Breast epithelium (tissue), 3 donors: ENCODE measurements at regions not wholly inside any gene's neighbourhood (a gene's known extent, or its start where the extent isn't known, plus 50 kb on each side); places are given as distances from the start of the nearest gene placed in this dataset.

ENCODE experiments used
- POLR2AphosphoS5 ChIP-seq, 3 donors: sonication (generic); formaldehyde crosslinking; IDR thresholded peaks; one replicate each; pipeline ENCODE4 v1.6.1; 2017; ENCODE audit warnings: antibody characterized with exemption in 3 of 3
- TF ChIP-seq, protein P1 (sequence below), 3 donors: fragments of 450-650 bp; IDR thresholded peaks; one replicate each; pipeline ENCODE4 v1.5.1; 2016 to 2017; ENCODE audit warnings: antibody characterized with exemption in 3 of 3, mild to moderate bottlenecking in 3 of 3, moderate library complexity in 3 of 3

DNA sequence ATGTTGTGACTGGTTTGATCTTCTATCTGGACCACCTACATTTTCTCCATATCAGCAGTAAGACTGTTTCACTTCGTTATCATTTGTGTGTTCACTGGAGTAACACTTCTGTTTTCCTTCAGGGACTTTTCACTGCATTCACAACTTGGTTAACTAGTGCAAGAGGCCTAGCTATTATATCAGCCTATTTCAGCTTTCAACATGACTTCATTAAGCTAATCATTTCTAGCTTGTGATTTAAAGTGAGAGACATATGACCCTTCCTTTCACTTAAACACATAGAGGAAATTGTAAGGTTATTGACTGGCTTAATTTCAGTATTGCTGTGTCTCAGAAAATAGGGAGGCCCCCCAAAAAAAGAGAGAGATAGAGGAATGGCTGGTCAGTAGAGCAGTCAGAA lies 622.8 kb upstream of the NRSN1 start:
- TF ChIP-seq, protein P1, sequence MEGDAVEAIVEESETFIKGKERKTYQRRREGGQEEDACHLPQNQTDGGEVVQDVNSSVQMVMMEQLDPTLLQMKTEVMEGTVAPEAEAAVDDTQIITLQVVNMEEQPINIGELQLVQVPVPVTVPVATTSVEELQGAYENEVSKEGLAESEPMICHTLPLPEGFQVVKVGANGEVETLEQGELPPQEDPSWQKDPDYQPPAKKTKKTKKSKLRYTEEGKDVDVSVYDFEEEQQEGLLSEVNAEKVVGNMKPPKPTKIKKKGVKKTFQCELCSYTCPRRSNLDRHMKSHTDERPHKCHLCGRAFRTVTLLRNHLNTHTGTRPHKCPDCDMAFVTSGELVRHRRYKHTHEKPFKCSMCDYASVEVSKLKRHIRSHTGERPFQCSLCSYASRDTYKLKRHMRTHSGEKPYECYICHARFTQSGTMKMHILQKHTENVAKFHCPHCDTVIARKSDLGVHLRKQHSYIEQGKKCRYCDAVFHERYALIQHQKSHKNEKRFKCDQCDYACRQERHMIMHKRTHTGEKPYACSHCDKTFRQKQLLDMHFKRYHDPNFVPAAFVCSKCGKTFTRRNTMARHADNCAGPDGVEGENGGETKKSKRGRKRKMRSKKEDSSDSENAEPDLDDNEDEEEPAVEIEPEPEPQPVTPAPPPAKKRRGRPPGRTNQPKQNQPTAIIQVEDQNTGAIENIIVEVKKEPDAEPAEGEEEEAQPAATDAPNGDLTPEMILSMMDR (IDR thresholded peaks at IDR 0.05), result no peak
- TF ChIP-seq POLR2AphosphoS5 (IDR thresholded peaks at IDR 0.05), result no peak
